Breast epithelium (tissue), 3 donors: ENCODE measurements at regions not wholly inside any gene's neighbourhood (a gene's known extent, or its start where the extent isn't known, plus 50 kb on each side); places are given as distances from the start of the nearest gene placed in this dataset.
"Not testable (repeated sequence)": the region's sequence is repeated elsewhere in the genome, so short reads cannot be mapped to it uniquely, and the experiment has no call there.

Experiments
- CTCF ChIP-seq, 3 donors: fragments of 450-650 bp; IDR thresholded peaks; one replicate each; pipeline ENCODE4 v1.5.1; 2016 to 2017; ENCODE audit warnings: antibody characterized with exemption in 3 of 3, mild to moderate bottlenecking in 3 of 3, moderate library complexity in 3 of 3
- POLR2A ChIP-seq: fragments of 450-650 bp; IDR thresholded peaks from one replicate; pipeline ENCODE4 v1.6.1; 2016; ENCODE audit warnings: antibody characterized with exemption, mild to moderate bottlenecking, moderate library complexity
- POLR2AphosphoS5 ChIP-seq, 3 donors: sonication (generic); formaldehyde crosslinking; IDR thresholded peaks; one replicate each; pipeline ENCODE4 v1.6.1; 2017; ENCODE audit warnings: antibody characterized with exemption in 3 of 3

- TF ChIP-seq CTCF (IDR thresholded peaks at IDR 0.05); POLR2A; POLR2AphosphoS5 (IDR thresholded peaks at IDR 0.05): not testable (repeated sequence)
Observed at GRCh38 chrX:85772391-85772790, 275.0 kb downstream of the CHM start.
